ENCODE measurements at regions not wholly inside any gene's neighbourhood (a gene's known extent, or its start where the extent isn't known, plus 50 kb on each side); places are given as distances from the start of the nearest gene placed in this dataset.
A peak's percentile ranks its signal among the peaks of the same experiment; 100 is the strongest.
"Not testable (repeated sequence)": the region's sequence is repeated elsewhere in the genome, so short reads cannot be mapped to it uniquely, and the experiment has no call there.

DNA sequence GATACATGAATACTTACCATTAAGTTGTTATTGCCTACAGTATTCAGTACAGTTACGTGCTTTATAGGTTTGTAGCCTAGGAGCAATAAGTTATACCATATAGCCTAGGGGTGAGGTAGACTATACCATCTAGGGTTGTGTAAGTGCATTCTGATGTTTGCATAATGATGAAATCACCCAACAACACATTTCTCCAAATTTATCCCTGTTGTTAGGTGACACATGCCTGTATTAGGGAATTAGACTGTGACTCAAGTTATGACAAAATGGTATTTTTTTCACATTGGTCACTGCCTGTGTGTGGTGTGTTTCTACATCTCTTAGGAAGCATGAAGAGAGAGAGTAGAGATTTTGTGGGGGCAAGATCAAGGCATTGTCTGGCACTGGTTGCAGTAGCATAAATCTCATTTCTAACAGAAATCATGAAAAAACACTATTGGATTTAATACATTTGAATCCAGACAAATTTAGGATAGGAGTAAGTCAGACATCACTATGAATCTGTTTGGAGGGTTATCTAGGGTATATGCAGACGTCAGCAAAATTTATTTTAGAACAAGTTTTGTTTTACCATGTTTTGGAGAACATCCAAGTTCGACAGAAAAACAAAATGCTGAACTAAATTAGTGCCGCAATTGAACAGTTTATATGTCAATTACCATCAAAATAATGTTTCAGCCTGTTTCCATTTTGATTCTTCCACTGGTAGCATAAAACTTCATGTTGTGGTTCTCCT lies 332.1 kb downstream of the LMO7 start:
- no peak for DNase-seq (ENCODE audit: extremely low spot score)
- no peak for TF ChIP-seq CTCF (IDR thresholded peaks at IDR 0.05; ENCODE audit: control extremely low read depth, extremely low read depth, low read depth, missing control alignments)
- POLR2A ChIA-PET, result no interaction called here
- CTCF ChIA-PET, result interaction anchor here (1.3 kb wide), 1 partner anchor 9 kb away, joined by 4 read pairs; no protein-coding TSS in a partner anchor

DNA sequence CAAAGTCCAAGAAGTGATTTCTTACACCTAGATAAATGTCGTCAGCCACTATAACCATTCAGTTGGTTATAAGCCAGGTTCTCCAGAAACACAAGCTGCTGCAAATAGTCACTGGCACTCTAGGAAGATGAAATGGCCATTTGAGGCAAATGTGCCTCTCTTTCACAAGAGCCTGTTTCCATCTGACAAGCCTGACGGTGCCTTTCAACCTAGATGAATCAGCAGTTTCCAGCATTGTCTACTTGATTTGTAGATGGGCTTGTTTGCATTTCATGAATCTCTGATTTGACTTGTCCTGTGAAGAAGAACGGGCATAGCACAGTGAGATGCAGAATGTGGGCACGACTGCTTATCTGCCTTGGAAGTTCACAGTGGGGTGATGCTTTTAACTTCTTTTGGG lies 327.2 kb downstream of the LMO7 start:
- ChIA-PET POLR2A (no interaction called here), CTCF (interaction anchor here (1.7 kb wide), 1 partner anchor 20 kb away, joined by 3 read pairs; no protein-coding TSS in a partner anchor)
- DNase-seq (ENCODE audit: extremely low spot score), result no peak
- no peak for TF ChIP-seq CTCF (IDR thresholded peaks at IDR 0.05; ENCODE audit: control extremely low read depth, extremely low read depth, low read depth, missing control alignments)

DNA sequence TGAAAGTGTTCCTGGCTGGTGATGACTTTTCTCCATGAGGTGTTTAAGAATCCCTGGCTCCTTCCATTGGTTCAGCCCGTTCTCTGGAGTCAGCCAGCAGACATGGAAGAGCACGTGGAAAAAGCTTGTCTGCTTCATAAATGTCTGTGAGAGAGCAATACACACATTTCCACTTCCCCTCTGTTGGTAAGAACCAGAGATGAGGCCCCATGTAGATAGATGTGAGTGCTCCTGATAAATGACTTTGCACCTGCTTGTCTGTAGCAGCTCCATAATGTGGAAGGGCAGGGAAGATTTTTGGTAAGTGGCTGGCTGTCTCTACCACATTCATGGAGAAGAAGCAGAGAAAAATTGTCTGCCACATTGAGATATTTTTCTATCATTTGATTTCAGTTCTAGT lies 325.8 kb downstream of the LMO7 start:
- DNase-seq (ENCODE audit: extremely low spot score), result no peak
- CTCF ChIA-PET, result no interaction called here
- no peak for TF ChIP-seq CTCF (IDR thresholded peaks at IDR 0.05; ENCODE audit: control extremely low read depth, extremely low read depth, low read depth, missing control alignments)
- POLR2A ChIA-PET, result no interaction called here

GRCh38 chr13:75960538-75960994 lies 324.4 kb downstream of the LMO7 start:
- DNase-seq (ENCODE audit: extremely low spot score), result peak; percentile 47
- TF ChIP-seq CTCF (IDR thresholded peaks at IDR 0.05; ENCODE audit: control extremely low read depth, extremely low read depth, low read depth, missing control alignments), result no peak
- ChIA-PET CTCF (interaction anchor here (1.4 to 1.6 kb wide), 2 partner anchors 8 to 9 kb away, joined by 3 to 4 read pairs; no protein-coding TSS in a partner anchor), POLR2A (no interaction called here)

GRCh38 chr13:75959861-75960481 lies 323.8 kb downstream of the LMO7 start:
- ChIA-PET CTCF (interaction anchor here (1.4 to 1.6 kb wide), 2 partner anchors 9 kb away, joined by 3 to 4 read pairs; no protein-coding TSS in a partner anchor), POLR2A (no interaction called here)
- no peak for TF ChIP-seq CTCF (IDR thresholded peaks at IDR 0.05; ENCODE audit: control extremely low read depth, extremely low read depth, low read depth, missing control alignments)
- DNase-seq (ENCODE audit: extremely low spot score), result no peak

- CTCF ChIA-PET, result interaction anchor here (0.7 to 1.1 kb wide), 3 partner anchors 9 to 258 kb away, joined by 3 to 4 read pairs (median 3); no protein-coding TSS in a partner anchor
- POLR2A ChIA-PET; DNase-seq (ENCODE audit: extremely low spot score): not testable (repeated sequence)
Observed at GRCh38 chr13:75953589-75953988, 317.5 kb downstream of the LMO7 start.

GRCh38 chr13:75947448-75947847 lies 311.3 kb downstream of the LMO7 start:
- ChIA-PET CTCF (no interaction called here), POLR2A (no interaction called here)
- TF ChIP-seq CTCF (IDR thresholded peaks at IDR 0.05; ENCODE audit: control extremely low read depth, extremely low read depth, low read depth, missing control alignments), result no peak
- DNase-seq (ENCODE audit: extremely low spot score), result no peak
